ENCODE measurements at regions not wholly inside any gene's neighbourhood (a gene's known extent, or its start where the extent isn't known, plus 50 kb on each side); places are given as distances from the start of the nearest gene placed in this dataset.

DNA sequence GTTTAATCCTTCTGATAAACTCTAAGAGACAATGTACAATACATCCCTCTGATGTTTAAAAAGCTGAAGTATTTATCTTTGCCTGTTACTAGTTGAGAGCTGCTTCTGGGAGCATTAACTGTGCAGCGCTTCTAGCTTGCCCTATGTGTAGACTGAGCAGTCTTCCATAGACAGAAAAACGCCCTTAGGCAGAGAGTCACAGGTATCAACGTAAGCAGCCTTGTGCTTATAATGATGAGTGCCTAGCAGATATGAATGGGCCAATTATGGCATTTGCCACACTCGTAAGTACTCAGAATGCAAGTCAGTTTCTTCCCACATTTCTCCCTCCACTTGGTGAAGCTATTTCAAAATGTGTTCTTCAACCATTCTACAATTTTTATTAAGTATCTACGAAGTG is 731.1 kb upstream of the SLC8A1 start:
- no peak for TF ChIP-seq ZFX (IDR thresholded peaks at IDR 0.05)
- TF ChIP-seq, protein P1, sequence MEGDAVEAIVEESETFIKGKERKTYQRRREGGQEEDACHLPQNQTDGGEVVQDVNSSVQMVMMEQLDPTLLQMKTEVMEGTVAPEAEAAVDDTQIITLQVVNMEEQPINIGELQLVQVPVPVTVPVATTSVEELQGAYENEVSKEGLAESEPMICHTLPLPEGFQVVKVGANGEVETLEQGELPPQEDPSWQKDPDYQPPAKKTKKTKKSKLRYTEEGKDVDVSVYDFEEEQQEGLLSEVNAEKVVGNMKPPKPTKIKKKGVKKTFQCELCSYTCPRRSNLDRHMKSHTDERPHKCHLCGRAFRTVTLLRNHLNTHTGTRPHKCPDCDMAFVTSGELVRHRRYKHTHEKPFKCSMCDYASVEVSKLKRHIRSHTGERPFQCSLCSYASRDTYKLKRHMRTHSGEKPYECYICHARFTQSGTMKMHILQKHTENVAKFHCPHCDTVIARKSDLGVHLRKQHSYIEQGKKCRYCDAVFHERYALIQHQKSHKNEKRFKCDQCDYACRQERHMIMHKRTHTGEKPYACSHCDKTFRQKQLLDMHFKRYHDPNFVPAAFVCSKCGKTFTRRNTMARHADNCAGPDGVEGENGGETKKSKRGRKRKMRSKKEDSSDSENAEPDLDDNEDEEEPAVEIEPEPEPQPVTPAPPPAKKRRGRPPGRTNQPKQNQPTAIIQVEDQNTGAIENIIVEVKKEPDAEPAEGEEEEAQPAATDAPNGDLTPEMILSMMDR (conservative IDR thresholded peaks at IDR 0.05): no peak
- no peak overlapping the region for H3K27ac ChIP-seq

DNA sequence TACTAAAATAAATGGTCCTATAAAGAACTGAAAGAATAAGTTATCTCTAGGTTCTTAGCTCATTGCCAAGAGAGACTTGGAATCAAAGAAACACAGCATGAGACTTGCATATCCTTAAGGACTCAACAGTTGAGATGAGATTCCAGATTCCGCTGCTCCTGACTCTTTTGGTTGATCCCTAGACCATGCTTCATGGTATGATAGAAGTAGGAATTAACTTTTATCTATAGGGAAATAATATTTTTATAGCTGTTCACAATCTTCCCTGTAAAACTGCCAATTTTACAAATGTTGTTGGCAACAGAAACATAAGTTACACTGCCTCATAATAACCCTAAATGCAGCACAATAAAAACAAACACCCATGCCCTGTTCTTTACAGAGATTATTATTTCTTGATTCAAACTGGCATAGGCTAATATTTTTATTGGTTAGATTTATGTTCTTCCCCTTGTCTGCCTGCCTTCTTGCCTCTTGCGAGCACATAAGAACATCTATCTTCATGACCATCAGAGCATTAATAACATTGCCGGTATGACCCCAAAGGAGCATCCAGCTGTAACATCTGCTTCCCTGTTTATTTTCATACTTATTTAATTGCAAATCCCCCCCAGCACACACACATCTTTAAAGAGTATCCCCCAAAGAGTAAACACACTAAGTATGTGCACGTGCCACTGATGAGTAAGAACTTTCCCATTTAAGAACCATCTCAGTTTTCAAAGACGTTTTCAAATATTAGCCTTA is 735.7 kb upstream of the SLC8A1 start:
- no peak overlapping the region for H3K27ac ChIP-seq
- no peak for TF ChIP-seq ZFX (IDR thresholded peaks at IDR 0.05)
- TF ChIP-seq, protein P1 (conservative IDR thresholded peaks at IDR 0.05): no peak

DNA sequence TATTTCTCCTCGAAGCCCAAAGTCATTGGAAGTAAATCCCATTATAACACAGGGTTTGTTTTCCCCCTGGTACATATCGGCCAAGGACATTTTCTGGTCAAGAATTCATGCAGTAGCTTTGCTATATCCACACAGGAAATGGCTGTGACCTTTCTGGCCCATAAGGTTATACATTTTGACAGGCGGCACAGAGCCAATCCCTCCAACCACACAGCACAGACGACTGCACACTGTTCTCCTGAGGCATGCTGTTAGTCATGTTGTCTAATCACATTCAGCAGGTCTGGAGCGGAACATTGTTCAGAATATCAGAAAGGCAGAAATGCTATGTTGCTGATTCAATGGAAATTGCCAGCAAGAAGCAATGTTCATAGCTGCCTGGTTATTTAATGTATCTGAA is 742.3 kb upstream of the SLC8A1 start:
- H3K27ac ChIP-seq: no peak overlapping the region
- TF ChIP-seq, protein P1 (conservative IDR thresholded peaks at IDR 0.05): no peak
- no peak for TF ChIP-seq ZFX (IDR thresholded peaks at IDR 0.05)

DNA sequence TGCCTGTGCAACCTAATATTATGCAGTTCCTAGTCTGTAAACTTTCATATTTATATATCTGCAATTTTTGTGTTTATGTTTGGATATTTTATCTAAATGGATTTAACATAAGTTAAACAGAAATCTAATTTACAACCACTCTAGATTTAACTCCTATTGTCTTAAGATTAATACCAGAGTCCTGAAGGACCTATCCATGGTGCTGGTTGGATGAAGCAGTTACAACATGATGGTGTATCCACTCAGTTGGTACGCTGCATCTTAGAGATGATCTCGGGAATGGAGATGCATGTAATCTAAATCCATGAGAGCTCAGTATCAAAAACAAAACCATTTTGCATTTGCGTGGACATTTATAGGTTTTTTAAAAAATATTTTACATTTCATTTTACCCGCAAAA is 745.9 kb upstream of the SLC8A1 start:
- H3K27ac ChIP-seq: no peak overlapping the region
- TF ChIP-seq ZFX (IDR thresholded peaks at IDR 0.05): no peak
- TF ChIP-seq, protein P1 (conservative IDR thresholded peaks at IDR 0.05): no peak

DNA sequence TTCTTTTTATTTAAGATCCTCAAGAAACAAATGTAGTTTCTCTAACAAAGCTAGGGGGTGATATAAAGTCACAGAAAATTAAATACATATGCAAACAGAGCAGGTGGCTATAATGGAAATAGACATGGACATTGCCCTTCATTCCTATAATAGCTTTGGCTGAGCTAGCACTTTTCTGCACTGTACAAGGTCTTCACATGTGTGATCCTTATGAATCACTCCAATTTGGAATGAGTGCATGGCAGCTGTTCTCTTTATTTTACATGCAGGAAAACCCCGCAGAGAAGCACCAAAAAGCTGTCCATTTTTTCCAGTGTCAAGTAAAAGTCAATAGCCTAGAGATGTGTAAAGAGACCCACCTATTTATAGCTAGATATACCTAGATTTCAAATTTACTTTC is 747.4 kb upstream of the SLC8A1 start:
- TF ChIP-seq, protein P1 (conservative IDR thresholded peaks at IDR 0.05): no peak
- TF ChIP-seq ZFX (IDR thresholded peaks at IDR 0.05): no peak
- H3K27ac ChIP-seq: no peak overlapping the region

DNA sequence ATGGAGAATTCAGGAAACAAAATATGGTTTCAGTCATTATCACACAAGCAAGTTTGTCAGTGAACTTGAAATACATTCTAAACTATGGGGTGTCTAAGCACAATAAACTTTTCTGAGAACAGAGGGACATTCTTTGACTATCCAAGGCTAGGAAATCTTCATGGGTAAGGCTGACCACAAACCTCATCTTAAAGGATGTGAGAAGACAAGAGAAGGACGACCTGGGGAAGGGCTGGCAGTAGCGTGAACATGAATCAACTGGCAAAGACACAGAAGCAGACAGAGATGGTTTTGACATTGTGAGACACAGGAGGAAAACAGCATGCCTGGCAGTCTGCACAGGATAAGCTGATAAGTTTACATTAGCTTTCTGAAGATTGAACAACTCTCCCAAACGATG is 752.4 kb upstream of the SLC8A1 start:
- H3K27ac ChIP-seq: no peak overlapping the region
- TF ChIP-seq, protein P1 (conservative IDR thresholded peaks at IDR 0.05): no peak
- no peak for TF ChIP-seq ZFX (IDR thresholded peaks at IDR 0.05)

DNA sequence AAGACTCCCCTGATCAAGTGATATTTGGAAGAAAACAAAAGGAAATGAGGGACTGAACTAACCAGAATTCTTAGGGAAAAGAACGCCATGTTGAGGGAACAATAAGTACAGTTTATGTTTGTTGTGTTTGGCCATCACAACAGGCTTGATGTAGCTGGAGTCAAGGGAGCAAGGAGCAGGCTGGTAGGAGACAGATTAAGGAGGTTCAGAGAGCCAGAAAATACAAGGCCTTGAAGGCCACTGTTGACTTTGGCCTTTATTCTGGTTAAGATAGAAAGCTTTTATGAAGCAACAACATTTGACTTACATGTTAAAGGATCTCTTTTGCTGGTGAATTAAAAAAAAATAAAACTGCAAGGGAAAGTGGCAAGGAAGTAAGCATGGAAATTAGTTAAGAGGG is 754.1 kb upstream of the SLC8A1 start:
- TF ChIP-seq, protein P1 (conservative IDR thresholded peaks at IDR 0.05): no peak
- no peak for TF ChIP-seq ZFX (IDR thresholded peaks at IDR 0.05)
- H3K27ac ChIP-seq: no peak overlapping the region
